NCI-H460 (cell line): ENCODE measurements at regions not wholly inside any gene's neighbourhood (a gene's known extent, or its start where the extent isn't known, plus 50 kb on each side); places are given as distances from the start of the nearest gene placed in this dataset.

Experiments
- small RNA-seq, 2 experiments: library from RNA; depleted of rRNA; stranded (forward); fragments of <200 nt; gene quantifications; one replicate each; pipeline ENCODE3, GENCODE V24; 2014

Small RNA genes in the stretch of these regions (small RNA-seq; reads per million reads assigned to genes)
- gene RNU1-33P, result 0.02 to 0.12 reads per million in 2 experiments
